Right cardiac atrium (tissue), 5 donors: ENCODE measurements at regions not wholly inside any gene's neighbourhood (a gene's known extent, or its start where the extent isn't known, plus 50 kb on each side); places are given as distances from the start of the nearest gene placed in this dataset.
A peak's percentile ranks its signal among the peaks of the same experiment; 100 is the strongest.

ENCODE experiments used
- ATAC-seq, 2 donors: fragments of 200-7000 bp; cut with Tn5 transposase; one replicate each; pipeline versions ENCODE4 v1.8.0 to v1.9.1; 2020; ENCODE audit warnings: moderate library complexity in 2 of 2, mild to moderate bottlenecking in 1 of 2
- DNase-seq, 3 donors: peaks; one replicate each; pipeline ENCODE4 v3.0.0-alpha.2; 2020
- H3K27ac ChIP-seq: one replicate; pipeline ENCODE4 v1.5.1; 2013; ENCODE audit warnings: mild to moderate bottlenecking, low read length, control low read depth, moderate library complexity
- H3K27me3 ChIP-seq: one replicate; pipeline ENCODE4 v1.6.1; 2013; ENCODE audit not compliant: control insufficient read depth, insufficient read depth
- H3K4me1 ChIP-seq: one replicate; pipeline ENCODE4 v1.6.1; 2013; ENCODE audit warnings: low read length; ENCODE audit not compliant: control insufficient read depth, insufficient read depth
- H3K4me3 ChIP-seq: one replicate; pipeline ENCODE4 v1.5.1; 2013; ENCODE audit warnings: low read length, control low read depth
- H3K9me3 ChIP-seq: one replicate; pipeline ENCODE4 v1.6.1; 2013; ENCODE audit warnings: low read length; ENCODE audit not compliant: control insufficient read depth
- WGBS: extraction: QIAGEN DNeasy Blood & Tissue Kit; methylation state at CpG from one replicate; pipeline ENCODE4 v1.1.7; 2013; 5-methylcytosine and 5-hydroxymethylcytosine counted together
- intact Hi-C, 4 donors: fragments of 100-400 bp; cut with DNase I; formaldehyde crosslinking; loops; one replicate each; pipeline versions ENCODE4 v1.11.0 to v1.14.0; 2022 to 2023
- donor health status: healthy with polysubstance abuse.
- donor health status: DM: no; HTN: yes; CAD: no.
- donor health status: DM: no; HTN: no; CAD: no.
- donor health status: DM: no; HTN: yes; CAD: no; lungs with severe emphysema.
- donor health status: DM: yes; HTN: yes; CAD: no.

DNA sequence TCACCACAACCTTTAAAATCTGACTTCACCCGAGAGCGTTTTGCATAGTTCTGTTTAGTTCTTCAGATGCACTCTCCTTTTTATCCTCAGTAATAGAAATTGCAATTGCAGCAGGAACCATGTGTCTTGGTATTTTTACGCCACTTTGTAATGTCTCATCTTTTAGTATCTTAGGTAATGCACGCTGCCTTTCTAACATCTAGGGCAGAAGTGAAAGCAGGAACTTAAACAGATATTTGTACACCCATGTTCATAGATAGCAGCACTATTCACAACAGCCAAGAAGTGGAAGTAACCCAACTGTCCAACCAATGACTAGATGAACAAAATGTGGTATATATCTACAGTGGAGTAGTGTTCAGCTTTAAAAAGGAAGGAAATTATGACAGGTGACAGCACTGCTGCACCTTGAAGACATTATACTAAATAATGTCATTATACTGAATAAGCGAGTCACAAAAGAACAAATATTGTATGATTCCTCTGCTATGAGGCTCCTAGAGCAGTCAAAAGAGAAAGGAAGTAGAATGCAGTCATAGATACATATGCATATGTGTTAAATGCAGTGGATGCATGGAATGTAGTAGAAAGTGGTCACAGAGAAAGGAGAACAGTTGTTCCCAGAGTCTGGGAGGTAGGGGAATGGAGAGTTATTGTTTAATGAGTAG, 105.9 kb upstream of the GJB6 start:
- WGBS = 89% methylated on average over 5 of the region's 5 CpGs
- Histone ChIP-seq H3K4me3 (no peak overlapping the region), H3K9me3 (no peaks in the 10 kb centered on the region), H3K27ac (no peak overlapping the region), H3K4me1 (no peaks in the 10 kb centered on the region), H3K27me3 (no peaks in the 10 kb centered on the region)
- DNase-seq (no peak), ATAC-seq (no peak)
- intact Hi-C loops = no loop called here

- no peak overlapping the region for H3K27ac ChIP-seq
- intact Hi-C loops = no loop called here
- no peak overlapping the region for H3K4me3 ChIP-seq
- no peaks in the 10 kb centered on the region for H3K4me1 ChIP-seq
- ATAC-seq (no peak), DNase-seq (no peak)
- H3K27me3 ChIP-seq = no peaks in the 10 kb centered on the region
- WGBS = 73% methylated on average over 4 of the region's 4 CpGs
- H3K9me3 ChIP-seq = no peaks in the 10 kb centered on the region
These were observed 104.6 kb upstream of the GJB6 start for GRCh38 chr13:20336761-20337160.

DNA sequence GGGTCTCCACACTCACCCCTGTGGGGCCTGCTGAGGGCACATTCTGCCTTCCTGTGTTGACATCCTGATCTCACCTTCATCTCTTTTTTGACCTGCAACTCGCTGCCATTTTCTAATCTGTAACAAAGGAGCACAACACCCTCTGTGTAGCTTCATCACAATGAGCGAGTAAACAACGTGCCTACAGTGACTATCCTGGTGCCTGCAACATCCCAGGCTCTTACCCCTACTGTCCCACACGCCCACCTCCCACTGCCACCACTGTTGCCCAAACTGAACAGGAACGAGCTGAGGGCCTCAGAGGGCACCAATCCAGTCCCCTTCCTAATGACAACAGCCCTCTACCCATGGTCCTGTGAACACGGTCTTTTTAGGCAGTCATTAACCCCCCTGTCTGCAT, 102.2 kb upstream of the GJB6 start:
- intact Hi-C loops = no loop called here
- no peaks in the 10 kb centered on the region for H3K27me3 ChIP-seq
- DNase-seq (no peak), ATAC-seq (no peak)
- no peak overlapping the region for H3K27ac ChIP-seq
- no peak overlapping the region for H3K4me3 ChIP-seq
- H3K9me3 ChIP-seq = no peaks in the 10 kb centered on the region
- 80% methylated on average over 6 of the region's 6 CpGs for WGBS
- H3K4me1 ChIP-seq = no peaks in the 10 kb centered on the region

GRCh38 chr13:20332361-20333096, 100.4 kb upstream of the GJB6 start:
- DNase-seq (no peak), ATAC-seq (peak; percentile 29 to 32)
- H3K4me3 ChIP-seq = no peak overlapping the region
- WGBS = 37% methylated on average over 7 of the region's 7 CpGs
- H3K9me3 ChIP-seq = no peaks in the 10 kb centered on the region
- intact Hi-C loops = no loop called here
- no peaks in the 10 kb centered on the region for H3K4me1 ChIP-seq
- no peak overlapping the region for H3K27ac ChIP-seq
- H3K27me3 ChIP-seq = no peaks in the 10 kb centered on the region

GRCh38 chr13:20331949-20332348, 99.8 kb upstream of the GJB6 start:
- DNase-seq = no peak
- no peaks in the 10 kb centered on the region for H3K9me3 ChIP-seq
- no peak overlapping the region for H3K4me3 ChIP-seq
- ATAC-seq = no peak
- no peaks in the 10 kb centered on the region for H3K4me1 ChIP-seq
- intact Hi-C loops = no loop called here
- no peak overlapping the region for H3K27ac ChIP-seq
- 81% methylated on average over 7 of the region's 7 CpGs for WGBS
- no peaks in the 10 kb centered on the region for H3K27me3 ChIP-seq

- no peak overlapping the region for H3K4me3 ChIP-seq
- H3K27me3 ChIP-seq = no peaks in the 10 kb centered on the region
- H3K9me3 ChIP-seq = no peaks in the 10 kb centered on the region
- intact Hi-C loops = no loop called here
- no peaks in the 10 kb centered on the region for H3K4me1 ChIP-seq
- H3K27ac ChIP-seq = no peak overlapping the region
- no peak for ATAC-seq
- 79% methylated on average over 2 of the region's 2 CpGs for WGBS
- DNase-seq = no peak
These were observed 99.3 kb upstream of the GJB6 start for GRCh38 chr13:20331419-20331818.

- Histone ChIP-seq H3K27ac (no peak overlapping the region), H3K4me3 (no peak overlapping the region), H3K4me1 (no peaks in the 10 kb centered on the region), H3K9me3 (no peaks in the 10 kb centered on the region), H3K27me3 (no peaks in the 10 kb centered on the region)
- 77% methylated on average over 3 of the region's 3 CpGs for WGBS
- ATAC-seq (no peak), DNase-seq (no peak)
- intact Hi-C loops = no loop called here
These were observed 94.7 kb upstream of the GJB6 start for GRCh38 chr13:20326809-20327208.

DNA sequence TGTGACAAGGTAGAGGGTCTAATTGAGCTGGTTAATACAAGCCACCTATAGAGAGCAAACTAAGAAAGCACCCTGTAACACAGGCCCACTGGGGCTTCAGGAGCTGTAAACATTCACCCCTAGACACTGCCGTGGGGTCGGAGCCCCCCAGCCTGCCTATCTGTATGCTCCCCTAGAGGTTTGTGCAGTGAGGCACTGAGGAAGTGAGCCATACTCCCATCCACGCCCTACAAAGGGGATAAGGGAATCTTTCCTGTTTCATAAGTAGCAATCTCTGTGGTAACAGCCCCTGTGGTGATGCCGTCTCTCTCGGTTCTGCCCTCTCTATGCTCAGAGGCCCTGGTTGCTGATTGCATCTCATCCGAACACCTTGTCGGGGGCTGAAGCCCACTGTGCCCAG, 94.2 kb upstream of the GJB6 start:
- no peak overlapping the region for H3K4me3 ChIP-seq
- WGBS = 81% methylated on average over 7 of the region's 7 CpGs
- H3K9me3 ChIP-seq = no peaks in the 10 kb centered on the region
- intact Hi-C loops = no loop called here
- no peaks in the 10 kb centered on the region for H3K27me3 ChIP-seq
- no peak for ATAC-seq
- no peak for DNase-seq
- H3K27ac ChIP-seq = no peak overlapping the region
- H3K4me1 ChIP-seq = no peaks in the 10 kb centered on the region

DNA sequence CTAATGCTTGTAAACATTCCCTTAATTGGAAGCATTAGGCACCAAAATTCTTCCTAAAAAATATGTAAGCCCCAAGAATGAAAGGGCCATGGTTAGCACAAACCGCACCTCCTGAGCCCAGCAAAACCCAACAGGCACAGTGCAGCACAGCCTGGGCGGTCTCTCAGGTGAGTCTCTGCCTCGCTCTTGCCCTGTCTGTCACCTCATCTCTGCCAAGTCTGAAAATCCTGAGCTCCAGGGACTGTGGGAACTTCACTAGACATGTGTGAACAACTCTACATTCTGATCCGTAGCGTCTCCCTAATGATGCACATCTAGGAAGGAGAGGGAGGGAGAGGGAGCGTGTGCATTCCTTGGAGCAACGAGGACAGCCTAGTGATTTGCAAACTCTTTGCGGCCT, 88.8 kb upstream of the GJB6 start:
- WGBS = 73% methylated on average over 8 of the region's 8 CpGs
- intact Hi-C loops = no loop called here
- ATAC-seq = no peak
- Histone ChIP-seq H3K9me3 (no peaks in the 10 kb centered on the region), H3K4me1 (no peaks in the 10 kb centered on the region), H3K27ac (no peak overlapping the region), H3K27me3 (no peaks in the 10 kb centered on the region), H3K4me3 (no peak overlapping the region)
- no peak for DNase-seq

DNA sequence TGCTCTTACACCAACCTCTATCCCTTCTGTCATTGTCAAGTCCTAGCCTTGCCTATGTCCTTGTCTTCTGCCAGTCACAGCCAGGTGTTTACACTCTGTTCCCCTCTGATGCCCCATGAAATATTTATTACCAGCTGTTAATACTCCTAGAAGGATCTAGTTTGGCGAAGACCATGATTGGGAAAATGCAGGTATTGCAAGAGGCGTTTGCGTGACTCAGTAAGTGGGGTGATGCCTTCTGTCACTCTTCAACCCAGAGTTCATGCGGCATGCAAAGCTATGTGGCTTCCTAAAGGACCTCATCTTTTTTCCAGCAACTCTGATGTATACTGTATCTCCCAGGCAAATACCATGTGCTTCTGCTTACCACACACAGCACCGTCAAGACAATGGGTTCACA, 81.8 kb upstream of the GJB6 start:
- no peak overlapping the region for H3K4me3 ChIP-seq
- H3K27me3 ChIP-seq = no peaks in the 10 kb centered on the region
- no peaks in the 10 kb centered on the region for H3K4me1 ChIP-seq
- intact Hi-C loops = no loop called here
- 94% methylated on average over 5 of the region's 5 CpGs for WGBS
- ATAC-seq (no peak), DNase-seq (no peak)
- H3K27ac ChIP-seq = no peak overlapping the region
- no peaks in the 10 kb centered on the region for H3K9me3 ChIP-seq

DNA sequence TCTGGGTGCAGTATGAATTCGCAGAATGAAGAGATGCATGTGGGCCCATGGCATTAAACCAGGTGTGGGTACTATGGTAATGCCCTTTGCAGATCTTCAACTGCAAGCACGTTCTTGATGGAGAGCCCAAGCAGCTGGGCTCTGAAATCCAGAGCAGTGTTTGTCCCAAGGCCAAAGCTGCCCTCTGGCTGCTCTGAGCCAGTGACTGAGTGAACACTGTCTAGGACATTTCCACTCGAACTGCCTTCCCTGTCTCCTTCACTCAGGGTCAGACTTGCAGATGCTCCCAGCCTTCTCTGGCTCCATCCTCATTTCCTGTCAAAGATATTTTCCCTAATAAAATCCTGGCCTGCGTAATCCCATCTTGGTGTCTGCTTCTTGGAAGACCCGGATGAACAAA, 80.2 kb upstream of the GJB6 start:
- no peaks in the 10 kb centered on the region for H3K27me3 ChIP-seq
- WGBS = 80% methylated on average over 5 of the region's 5 CpGs
- H3K4me3 ChIP-seq = no peak overlapping the region
- no peak for DNase-seq
- H3K9me3 ChIP-seq = peaks cover 2% of the 10 kb centered on the region
- ATAC-seq = no peak
- no peaks in the 10 kb centered on the region for H3K4me1 ChIP-seq
- no peak overlapping the region for H3K27ac ChIP-seq
- intact Hi-C loops = no loop called here
